Mammary epithelial cell (primary cell): ENCODE measurements at regions not wholly inside any gene's neighbourhood (a gene's known extent, or its start where the extent isn't known, plus 50 kb on each side); places are given as distances from the start of the nearest gene placed in this dataset.

Experiments used
- EZH2 ChIP-seq: IDR thresholded peaks from 2 replicates; pipeline ENCODE4 v1.6.1; 2012; ENCODE audit warnings: low read length, inconsistent platforms, borderline replicate concordance
- TF ChIP-seq, protein P1 (sequence below), 2 donors: IDR thresholded peaks in 1 of 2; conservative IDR thresholded peaks in 1 of 2; 2 replicates each; pipeline ENCODE4 v1.5.1; 2011 to 2012; ENCODE audit warnings: inconsistent platforms in 2 of 2, low read length in 2 of 2, mild to moderate bottlenecking in 2 of 2, control low read depth in 1 of 2, low read depth in 1 of 2; ENCODE audit not compliant: insufficient read depth in 1 of 2; ENCODE audit errors: extremely low read depth in 1 of 2

DNA sequence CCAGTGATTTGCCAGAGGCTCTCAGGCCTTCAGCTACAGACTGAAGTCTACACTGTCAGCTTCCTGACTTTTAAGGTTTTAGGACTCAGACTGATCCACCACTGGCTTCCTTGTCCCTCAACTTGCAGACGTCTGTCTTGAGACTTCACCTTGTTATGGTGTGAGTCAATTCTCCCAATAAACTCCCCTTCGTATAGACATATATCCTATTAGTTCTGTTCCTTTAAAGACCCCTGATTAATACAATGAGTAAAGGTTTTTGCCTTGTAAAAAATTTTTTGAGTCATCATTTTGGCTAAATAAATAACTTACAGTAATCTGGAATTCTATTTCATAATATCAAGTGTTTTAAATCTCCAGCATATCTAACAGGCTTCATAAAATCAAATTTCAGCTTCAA lies 956.3 kb upstream of the CDH6 start:
- TF ChIP-seq, protein P1, sequence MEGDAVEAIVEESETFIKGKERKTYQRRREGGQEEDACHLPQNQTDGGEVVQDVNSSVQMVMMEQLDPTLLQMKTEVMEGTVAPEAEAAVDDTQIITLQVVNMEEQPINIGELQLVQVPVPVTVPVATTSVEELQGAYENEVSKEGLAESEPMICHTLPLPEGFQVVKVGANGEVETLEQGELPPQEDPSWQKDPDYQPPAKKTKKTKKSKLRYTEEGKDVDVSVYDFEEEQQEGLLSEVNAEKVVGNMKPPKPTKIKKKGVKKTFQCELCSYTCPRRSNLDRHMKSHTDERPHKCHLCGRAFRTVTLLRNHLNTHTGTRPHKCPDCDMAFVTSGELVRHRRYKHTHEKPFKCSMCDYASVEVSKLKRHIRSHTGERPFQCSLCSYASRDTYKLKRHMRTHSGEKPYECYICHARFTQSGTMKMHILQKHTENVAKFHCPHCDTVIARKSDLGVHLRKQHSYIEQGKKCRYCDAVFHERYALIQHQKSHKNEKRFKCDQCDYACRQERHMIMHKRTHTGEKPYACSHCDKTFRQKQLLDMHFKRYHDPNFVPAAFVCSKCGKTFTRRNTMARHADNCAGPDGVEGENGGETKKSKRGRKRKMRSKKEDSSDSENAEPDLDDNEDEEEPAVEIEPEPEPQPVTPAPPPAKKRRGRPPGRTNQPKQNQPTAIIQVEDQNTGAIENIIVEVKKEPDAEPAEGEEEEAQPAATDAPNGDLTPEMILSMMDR (conservative IDR thresholded peaks at IDR 0.05 in 1 of 2, IDR thresholded peaks at IDR 0.05 in 1 of 2; ENCODE audit: extremely low read depth in 1 of 2, insufficient read depth in 1 of 2, low read depth in 1 of 2, low read length in 2 of 2): no peak
- no peak for TF ChIP-seq EZH2
